Mesodermal cell (in vitro differentiated cells): ENCODE measurements at regions not wholly inside any gene's neighbourhood (a gene's known extent, or its start where the extent isn't known, plus 50 kb on each side); places are given as distances from the start of the nearest gene placed in this dataset.
"Not testable (repeated sequence)": the region's sequence is repeated elsewhere in the genome, so short reads cannot be mapped to it uniquely, and the experiment has no call there.

Experiments used
- H3K27ac ChIP-seq: 2 replicates; pipeline ENCODE4 v1.7.0; 2013; ENCODE audit warnings: mild to moderate bottlenecking, low read depth, low read length, moderate library complexity; ENCODE audit not compliant: severe bottlenecking
- H3K36me3 ChIP-seq: 2 replicates; pipeline ENCODE4 v1.7.1; 2013; ENCODE audit warnings: mild to moderate bottlenecking, low read length, moderate library complexity; ENCODE audit not compliant: control insufficient read depth, insufficient read depth
- H3K4me1 ChIP-seq: one replicate; pipeline ENCODE4 v1.7.1; 2013; ENCODE audit warnings: mild to moderate bottlenecking, low read length; ENCODE audit not compliant: insufficient read depth, control insufficient read depth, poor library complexity, severe bottlenecking
- H3K4me3 ChIP-seq: 2 replicates; pipeline ENCODE4 v1.7.0; 2013; ENCODE audit warnings: low read length, control low read depth, mild to moderate bottlenecking; ENCODE audit not compliant: insufficient read depth, poor library complexity, severe bottlenecking; ENCODE audit errors: extremely low read depth
- H3K9me3 ChIP-seq: 2 replicates; pipeline ENCODE4 v1.7.1; 2013; ENCODE audit warnings: mild to moderate bottlenecking, low read length, moderate library complexity; ENCODE audit not compliant: control insufficient read depth
- WGBS, 2 experiments: methylation state at CpG; one replicate each; pipeline ENCODE4 v1.1.5; 2013; ENCODE audit warnings: missing lambda C conversion rate in 2 of 2; ENCODE audit not compliant: insufficient coverage in 2 of 2; 5-methylcytosine and 5-hydroxymethylcytosine counted together

GRCh38 chr1:100791586-100791985 is 72.0 kb downstream of the VCAM1 start:
- Histone ChIP-seq H3K4me1 (no peaks in the 10 kb centered on the region), H3K27ac (no peak overlapping the region), H3K9me3 (no peaks in the 10 kb centered on the region), H3K4me3 (no peak overlapping the region), H3K36me3 (no peaks in the 10 kb centered on the region)
- no CpG with 5 or more reads among the region's 2 CpGs for WGBS, 2 experiments

GRCh38 chr1:100793659-100794058 is 74.1 kb downstream of the VCAM1 start:
- Histone ChIP-seq H3K9me3 (no peaks in the 10 kb centered on the region), H3K4me3 (no peak overlapping the region), H3K27ac (no peak overlapping the region), H3K36me3 (no peaks in the 10 kb centered on the region), H3K4me1 (no peaks in the 10 kb centered on the region)
- WGBS, 2 experiments = 72 to 83% methylated on average over 2 of the region's 3 CpGs

- Histone ChIP-seq H3K4me3 (no peak overlapping the region), H3K9me3 (no peaks in the 10 kb centered on the region), H3K4me1 (peaks cover 9% of the 10 kb centered on the region), H3K36me3 (no peaks in the 10 kb centered on the region), H3K27ac (no peak overlapping the region)
- 71 to 93% methylated on average over 2 to 5 of the region's 6 CpGs for WGBS, 2 experiments
Observed at GRCh38 chr1:100794748-100795645, 75.5 kb downstream of the VCAM1 start.

GRCh38 chr1:100795646-100795985 is 76.1 kb downstream of the VCAM1 start:
- Histone ChIP-seq H3K9me3 (no peaks in the 10 kb centered on the region), H3K4me3 (no peak overlapping the region), H3K4me1 (peaks cover 14% of the 10 kb centered on the region), H3K36me3 (no peaks in the 10 kb centered on the region), H3K27ac (no peak overlapping the region)
- 70 to 76% methylated on average over 2 to 3 of the region's 3 CpGs for WGBS, 2 experiments

- H3K36me3 ChIP-seq = no peaks in the 10 kb centered on the region
- H3K4me1 ChIP-seq = peaks cover 14% of the 10 kb centered on the region
- no peak overlapping the region for H3K27ac ChIP-seq
- H3K4me3 ChIP-seq = no peak overlapping the region
- H3K9me3 ChIP-seq = no peaks in the 10 kb centered on the region
Observed at GRCh38 chr1:100796046-100796445, 76.5 kb downstream of the VCAM1 start.

GRCh38 chr1:100799548-100799947 is 80.0 kb downstream of the VCAM1 start:
- peaks cover 14% of the 10 kb centered on the region for H3K4me1 ChIP-seq
- H3K4me3 ChIP-seq = no peak overlapping the region
- no peaks in the 10 kb centered on the region for H3K36me3 ChIP-seq
- H3K9me3 ChIP-seq = no peaks in the 10 kb centered on the region
- WGBS, 2 experiments = 86% methylated on average over 1 of the region's 2 CpGs; no CpG with 5 or more reads in 1 of the 2 experiments
- H3K27ac ChIP-seq = peak overlapping the region; percentile 74

- H3K9me3 ChIP-seq = no peaks in the 10 kb centered on the region
- H3K27ac ChIP-seq = peak overlapping the region; percentile 74
- no peaks in the 10 kb centered on the region for H3K36me3 ChIP-seq
- peaks cover 14% of the 10 kb centered on the region for H3K4me1 ChIP-seq
- WGBS, 2 experiments = no CpG with 5 or more reads among the region's 1 CpG
- H3K4me3 ChIP-seq = no peak overlapping the region
Observed at GRCh38 chr1:100799954-100800612, 80.5 kb downstream of the VCAM1 start.

GRCh38 chr1:100801256-100801655 is 81.7 kb downstream of the VCAM1 start:
- WGBS, 2 experiments = 100% methylated on average over 3 of the region's 4 CpGs; no CpG with 5 or more reads in 1 of the 2 experiments
- H3K27ac ChIP-seq = not testable (repeated sequence)

GRCh38 chr1:100803280-100803679 is 83.7 kb downstream of the VCAM1 start:
- peaks cover 14% of the 10 kb centered on the region for H3K4me1 ChIP-seq
- not testable (repeated sequence) for H3K4me3 ChIP-seq, H3K9me3 ChIP-seq, H3K27ac ChIP-seq, H3K36me3 ChIP-seq
- 77 to 95% methylated on average over 3 of the region's 4 CpGs for WGBS, 2 experiments

More at GRCh38 chr1:100801256-100801655, 81.7 kb downstream of the VCAM1 start:
- H3K36me3 ChIP-seq, H3K4me3 ChIP-seq, H3K9me3 ChIP-seq: not testable (repeated sequence)
- H3K4me1 ChIP-seq = peaks cover 14% of the 10 kb centered on the region

DNA sequence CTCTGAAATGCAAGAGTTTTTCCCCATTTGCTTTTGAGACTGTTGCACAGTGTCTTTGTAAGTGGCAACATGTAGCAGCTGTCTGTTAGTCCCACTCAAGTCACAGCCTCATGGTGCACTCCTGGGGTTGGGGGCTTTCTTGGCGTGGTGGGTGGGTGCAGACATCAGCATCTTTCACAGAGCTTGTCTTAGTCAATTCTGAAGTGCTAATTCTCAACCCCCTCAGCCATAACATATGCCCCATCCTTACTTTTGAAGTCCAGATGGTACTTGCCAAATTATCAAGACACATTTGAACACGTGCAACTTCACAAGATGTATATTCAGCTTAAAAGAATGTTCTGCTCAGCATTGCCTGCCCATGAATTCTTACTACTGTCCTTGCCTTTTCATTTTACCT is 87.1 kb downstream of the VCAM1 start:
- WGBS, 2 experiments = 100% methylated on average over 1 of the region's 2 CpGs
- Histone ChIP-seq H3K4me1 (no peaks in the 10 kb centered on the region), H3K4me3 (no peak overlapping the region), H3K9me3 (no peaks in the 10 kb centered on the region), H3K36me3 (no peaks in the 10 kb centered on the region), H3K27ac (no peak overlapping the region)

GRCh38 chr1:100810360-100810759 is 84.3 kb downstream of the EXTL2 start:
- H3K27ac ChIP-seq = no peak overlapping the region
- WGBS, 2 experiments = 81 to 83% methylated on average over 3 of the region's 4 CpGs
- no peaks in the 10 kb centered on the region for H3K9me3 ChIP-seq
- no peak overlapping the region for H3K4me3 ChIP-seq
- no peaks in the 10 kb centered on the region for H3K4me1 ChIP-seq
- H3K36me3 ChIP-seq = no peaks in the 10 kb centered on the region
